ENCODE measurements at regions not wholly inside any gene's neighbourhood (a gene's known extent, or its start where the extent isn't known, plus 50 kb on each side); places are given as distances from the start of the nearest gene placed in this dataset.
"Not testable (repeated sequence)": the region's sequence is repeated elsewhere in the genome, so short reads cannot be mapped to it uniquely, and the experiment has no call there.

DNA sequence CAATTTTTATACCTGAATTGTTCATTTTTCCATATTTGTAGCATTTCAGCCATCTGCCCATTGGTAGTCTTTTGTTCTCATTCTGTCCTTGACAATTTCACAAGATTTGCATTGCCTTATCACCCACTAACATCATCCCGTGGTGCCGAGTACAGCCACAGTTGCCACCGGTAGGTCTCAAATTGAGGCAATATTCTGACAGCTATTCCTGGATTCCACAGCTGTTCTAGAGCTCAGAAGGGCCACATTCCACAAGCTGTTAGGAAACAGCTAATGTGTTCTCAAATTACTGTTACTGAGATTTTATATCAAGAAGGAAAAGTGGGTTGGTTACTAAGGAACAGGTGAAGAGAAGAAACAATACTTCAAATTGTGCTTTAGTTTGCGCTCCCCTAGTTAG, 178.8 kb downstream of the RPRM start:
- no peak for DNase-seq

DNA sequence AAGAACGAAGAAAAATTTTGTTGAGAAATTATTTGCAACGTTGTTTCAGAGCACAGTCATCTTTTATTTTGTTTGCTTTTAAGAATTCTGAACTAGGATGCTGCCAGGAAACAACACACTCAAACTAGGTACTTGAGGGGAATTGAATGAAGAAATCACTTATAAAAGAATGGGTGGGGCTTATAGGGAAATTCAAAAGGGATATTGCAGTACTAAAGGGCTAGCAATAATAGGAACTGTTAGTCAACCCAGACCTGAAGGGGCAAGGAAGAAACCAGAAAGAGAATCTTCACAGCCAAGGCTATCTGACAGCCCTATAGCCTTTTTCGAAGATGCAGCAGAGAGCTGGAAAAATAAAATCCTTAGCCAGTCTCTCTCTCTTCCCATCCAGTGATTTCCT, 179.3 kb downstream of the RPRM start:
- no peak for DNase-seq

DNA sequence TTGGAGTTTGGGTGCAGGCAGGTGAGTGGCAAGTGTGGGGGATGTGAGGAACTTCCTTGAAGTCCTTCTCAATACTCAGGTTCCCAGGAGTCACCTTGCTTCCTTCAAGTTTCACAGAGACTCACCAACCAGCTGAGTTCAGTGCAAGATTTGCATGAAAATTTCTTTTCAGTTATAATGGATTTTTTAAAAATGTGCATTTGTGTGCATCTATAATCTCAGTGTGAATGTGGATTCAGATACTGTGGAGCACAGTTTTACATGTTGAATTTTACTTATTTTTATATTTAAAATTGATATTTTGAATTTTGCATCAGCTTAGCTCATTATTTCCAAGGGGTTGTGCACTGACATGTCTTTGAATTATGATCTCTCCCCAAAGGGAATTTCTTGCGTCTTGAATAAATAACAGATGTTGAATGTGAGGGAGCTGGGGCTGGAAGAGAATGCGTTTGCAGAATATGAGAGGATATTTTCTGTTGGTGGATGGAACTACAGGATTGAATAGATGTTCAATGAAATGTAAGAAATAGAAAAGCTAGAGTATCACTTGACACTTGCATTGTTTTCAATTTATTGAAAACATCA, 184.3 kb downstream of the RPRM start:
- no peak for DNase-seq

DNA sequence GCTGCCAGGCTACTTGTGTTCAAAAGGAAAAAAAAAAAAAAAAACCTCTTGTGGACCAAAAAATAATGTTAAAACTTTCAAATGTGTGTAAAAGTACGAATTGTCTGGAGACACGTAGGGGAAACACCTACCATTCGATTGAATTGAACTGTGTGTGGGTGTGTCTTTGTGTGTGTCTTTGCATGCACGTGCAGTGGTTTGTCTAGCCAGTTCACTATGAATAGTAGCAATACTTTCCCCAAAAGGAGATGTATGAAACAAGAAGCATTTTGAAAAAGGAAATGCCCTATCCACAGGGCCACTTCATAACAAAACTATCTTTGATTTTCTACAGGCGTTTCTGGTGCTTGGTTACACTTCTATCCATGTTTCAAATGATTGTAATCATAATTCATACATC, 186.8 kb downstream of the RPRM start:
- no peak for DNase-seq

DNA sequence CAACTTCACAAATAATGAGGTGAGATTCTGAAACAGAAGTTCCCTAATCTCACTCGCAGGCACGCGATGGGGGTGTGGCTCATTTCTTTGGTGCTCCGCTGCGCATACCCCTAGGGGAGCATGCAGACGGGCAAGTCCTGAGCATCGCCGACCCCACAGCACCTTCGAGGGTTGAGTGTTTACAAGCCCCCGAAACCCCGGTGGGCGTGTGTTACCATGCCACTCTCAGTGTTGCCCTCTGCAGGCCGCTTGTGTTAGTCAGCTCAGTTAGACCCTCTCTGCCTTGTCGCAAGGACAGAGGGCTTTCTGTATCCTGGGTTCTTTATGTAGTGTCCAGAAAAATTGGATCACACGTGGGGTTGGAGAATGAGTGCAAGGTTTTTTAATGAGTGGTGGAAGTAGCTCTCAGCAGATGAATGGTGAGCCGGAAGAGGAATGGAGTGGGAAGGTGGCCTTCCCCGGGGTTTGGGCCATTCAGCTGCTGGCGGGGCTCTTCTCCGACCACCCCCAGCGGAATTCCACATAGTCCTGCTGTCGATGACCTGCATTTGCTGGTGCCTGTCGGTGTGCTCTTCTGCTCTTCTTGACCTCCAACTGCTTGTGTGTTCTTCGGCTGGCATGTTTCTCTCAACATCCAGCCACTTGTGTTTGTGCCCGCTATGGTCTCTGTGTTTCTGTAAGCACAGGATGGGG, 191.3 kb downstream of the RPRM start:
- peak; percentile 4 for DNase-seq

DNA sequence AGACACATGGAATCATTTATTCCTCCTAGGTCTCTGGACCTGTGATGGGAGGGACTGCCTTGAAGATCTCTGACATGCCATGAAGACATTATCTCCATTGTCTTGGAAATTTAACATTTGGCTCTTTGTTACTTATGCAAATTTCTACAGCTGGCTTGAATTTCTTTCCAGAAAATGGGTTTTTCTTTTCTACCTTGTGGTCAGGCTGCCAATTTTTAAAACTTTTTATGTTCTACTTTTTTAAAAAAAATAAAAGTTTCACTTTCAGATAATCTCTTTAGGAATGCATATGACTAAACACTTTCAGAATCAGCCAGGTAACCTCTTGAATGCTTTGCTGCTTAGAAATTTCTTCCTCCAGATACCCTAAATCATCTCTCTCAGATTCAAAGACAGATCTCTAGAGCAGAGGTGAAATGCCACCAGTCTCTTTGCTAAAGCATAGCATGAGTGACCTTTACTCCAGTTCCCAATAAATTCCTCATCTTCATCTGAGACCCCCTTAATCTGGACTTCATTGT, 209.6 kb downstream of the RPRM start:
- DNase-seq, result no peak

DNA sequence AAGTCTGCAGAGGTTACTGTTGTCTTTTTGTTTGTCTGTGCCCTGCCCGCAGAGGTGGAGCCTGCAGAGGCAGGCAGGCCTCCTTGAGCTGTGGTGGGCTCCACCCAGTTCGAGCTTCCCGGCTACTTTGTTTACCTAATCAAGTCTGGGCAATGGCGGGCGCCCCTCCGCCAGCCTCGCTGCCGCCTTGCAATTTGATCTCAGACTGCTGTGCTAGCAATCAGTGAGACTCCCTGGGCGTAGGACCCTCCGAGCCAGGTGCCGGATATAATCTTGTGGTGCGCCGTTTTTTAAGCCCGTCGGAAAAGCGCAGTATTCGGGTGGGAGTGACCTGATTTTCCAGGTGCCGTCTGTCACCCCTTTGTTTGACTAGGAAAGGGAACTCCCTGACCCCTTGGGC, 221.7 kb downstream of the RPRM start:
- DNase-seq, result not testable (repeated sequence)

DNA sequence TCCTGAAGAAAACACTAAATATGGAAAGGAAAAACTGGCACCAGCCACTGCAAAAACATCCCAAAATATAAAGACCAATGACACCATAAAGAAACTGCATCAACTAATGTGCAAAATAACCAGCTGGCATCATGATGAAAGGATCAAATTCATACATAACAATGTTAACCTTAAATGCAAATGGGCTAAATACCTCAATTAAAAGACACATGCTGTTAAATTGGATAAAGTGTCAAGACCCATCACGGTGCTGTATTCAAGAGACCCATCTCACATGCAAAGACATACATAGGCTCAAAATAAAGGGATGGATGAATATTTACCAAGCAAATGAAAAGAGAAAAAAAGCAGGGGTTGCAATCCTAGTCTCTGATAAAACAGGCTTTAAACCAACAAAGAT, 231.9 kb downstream of the RPRM start:
- DNase-seq, result not testable (repeated sequence)

DNA sequence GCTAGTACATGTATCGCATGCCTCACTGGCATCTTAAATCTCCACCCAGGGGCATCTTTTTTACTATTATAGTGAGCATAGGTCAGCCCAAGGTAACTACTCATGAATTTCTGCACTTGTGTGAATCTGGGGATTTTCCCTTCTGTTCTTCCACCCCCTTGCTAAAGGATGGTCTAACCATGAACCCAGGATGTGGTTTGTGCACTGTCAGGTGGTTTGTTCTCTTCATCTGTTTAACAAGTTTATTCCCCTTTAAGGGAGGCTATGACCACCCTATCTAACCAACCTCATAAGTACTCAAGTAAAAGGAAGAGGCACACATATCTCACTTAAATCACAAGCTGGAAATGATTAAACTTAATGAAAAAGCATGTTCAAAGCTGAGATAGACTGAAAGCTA, 243.0 kb downstream of the RPRM start:
- peak; percentile 41 for DNase-seq

DNA sequence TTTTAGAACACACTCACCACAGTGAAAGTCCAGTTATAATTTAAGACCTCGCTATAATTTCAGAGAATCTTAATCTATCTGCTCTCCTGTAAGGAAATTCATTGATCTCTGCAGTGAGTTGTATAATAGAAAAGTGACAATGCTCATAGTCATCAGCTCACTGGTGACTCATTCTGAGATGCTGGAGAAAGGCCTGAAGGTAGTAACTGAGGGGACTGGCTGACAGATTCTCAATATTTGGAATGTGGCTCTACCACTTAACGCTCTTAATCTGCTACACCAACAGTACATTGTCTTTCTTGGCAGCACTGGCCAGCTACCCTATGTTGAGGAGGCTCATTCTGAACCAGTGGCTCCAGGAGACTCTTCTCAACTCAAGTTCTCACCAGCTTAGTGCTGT, 246.1 kb downstream of the RPRM start:
- DNase-seq, result no peak

DNA sequence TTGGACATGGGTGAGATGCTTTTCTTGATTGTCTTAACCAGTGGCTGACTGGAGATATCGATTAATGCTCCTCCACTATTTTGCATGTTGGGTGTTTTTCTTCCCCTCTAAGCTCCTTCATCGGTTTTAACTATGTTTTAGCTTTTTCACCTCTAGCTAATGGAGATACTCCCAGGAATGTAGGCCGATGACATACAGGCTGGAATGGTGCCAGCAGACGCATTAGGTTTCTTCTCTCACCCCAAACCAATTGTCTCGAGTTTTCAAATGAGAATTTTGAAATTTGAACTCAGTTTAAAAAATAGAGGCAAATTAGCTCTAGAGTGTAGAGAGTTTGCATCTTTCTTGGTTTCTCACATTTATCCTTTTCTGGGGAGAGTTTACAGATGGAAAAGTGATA, 247.6 kb downstream of the RPRM start:
- DNase-seq, result no peak

DNA sequence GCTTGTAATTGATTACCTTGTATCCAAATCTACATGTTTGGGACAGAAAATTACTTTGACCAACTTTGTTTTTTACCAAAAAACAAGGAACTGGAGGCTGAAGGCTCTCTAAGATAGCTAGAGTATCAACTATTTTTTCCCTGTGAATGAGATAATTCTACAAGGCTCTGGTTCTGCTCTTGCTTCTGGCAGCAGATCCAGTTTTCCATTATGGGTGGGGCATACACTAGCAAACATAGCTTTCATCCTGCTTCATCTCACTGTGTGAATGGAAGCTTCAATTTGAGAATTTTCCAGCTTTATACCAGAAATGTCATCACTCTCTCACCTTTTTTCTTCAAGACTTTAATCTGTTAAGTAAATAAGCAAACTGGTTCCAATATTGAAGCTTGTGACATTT, 249.7 kb downstream of the RPRM start:
- no peak for DNase-seq

DNA sequence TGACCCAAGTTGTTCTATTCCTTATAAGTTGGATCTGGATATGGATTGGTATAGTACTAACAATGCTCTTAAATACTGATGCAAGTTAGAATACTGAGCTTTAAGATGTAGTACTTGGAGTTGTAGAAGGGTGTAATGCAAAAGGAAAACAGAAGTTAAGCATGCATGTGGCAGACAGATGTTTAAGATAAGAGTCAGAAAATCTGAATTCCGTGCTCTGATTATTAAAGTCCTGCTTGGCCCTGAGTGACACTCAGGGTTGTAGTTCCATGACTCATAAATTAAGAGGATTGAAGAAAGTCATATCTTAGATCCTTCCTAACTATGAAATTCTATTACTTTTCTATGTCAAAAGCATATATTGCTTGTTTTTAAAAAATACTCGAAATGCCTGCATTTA, 250.6 kb downstream of the RPRM start:
- DNase-seq, result no peak

DNA sequence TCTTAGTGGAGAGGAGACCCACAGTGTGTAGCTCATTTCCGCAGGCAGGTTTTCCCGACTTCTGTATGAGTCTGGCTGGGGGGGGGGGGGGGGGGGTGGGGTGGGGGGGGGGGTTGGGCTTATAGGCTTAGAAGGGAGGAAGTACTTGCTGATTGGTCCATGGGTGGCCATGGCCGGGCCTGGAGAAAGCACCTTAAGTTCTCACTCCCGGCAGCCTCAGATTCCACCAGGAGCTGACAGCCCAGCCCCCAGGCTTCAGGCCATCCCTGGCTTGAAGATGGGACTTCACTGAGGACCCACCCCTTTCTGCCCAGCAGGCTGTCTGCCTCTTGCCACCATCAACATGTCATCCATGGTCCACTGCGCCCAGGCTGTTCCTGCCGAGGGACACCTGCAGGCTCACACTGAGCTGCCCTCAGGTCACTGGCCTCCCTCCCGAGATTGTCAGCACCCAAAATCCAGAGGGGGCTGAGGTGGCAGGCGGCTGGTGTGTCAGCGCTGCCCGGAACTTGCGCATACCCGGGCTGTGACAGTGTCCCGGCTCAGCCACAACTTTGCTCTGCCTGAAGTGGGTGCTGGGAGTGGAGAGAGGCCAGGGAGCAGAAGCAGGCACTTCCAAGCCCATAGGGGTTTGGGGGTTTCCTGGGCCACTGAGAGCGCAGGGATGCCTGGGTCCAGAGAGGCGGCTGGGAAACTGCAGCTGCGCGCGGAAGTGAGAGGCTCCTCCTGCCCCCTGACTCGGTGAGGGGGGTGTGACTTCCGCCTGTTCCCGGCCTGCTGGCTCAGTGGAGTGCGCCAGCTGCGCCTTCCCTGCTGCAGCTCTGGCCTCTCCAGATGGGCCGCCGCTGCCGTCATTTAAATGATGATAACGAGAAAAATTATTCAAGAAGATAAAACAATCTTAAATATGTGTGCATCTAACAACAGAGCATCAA, 256.1 kb downstream of the RPRM start:
- no peak for DNase-seq

DNA sequence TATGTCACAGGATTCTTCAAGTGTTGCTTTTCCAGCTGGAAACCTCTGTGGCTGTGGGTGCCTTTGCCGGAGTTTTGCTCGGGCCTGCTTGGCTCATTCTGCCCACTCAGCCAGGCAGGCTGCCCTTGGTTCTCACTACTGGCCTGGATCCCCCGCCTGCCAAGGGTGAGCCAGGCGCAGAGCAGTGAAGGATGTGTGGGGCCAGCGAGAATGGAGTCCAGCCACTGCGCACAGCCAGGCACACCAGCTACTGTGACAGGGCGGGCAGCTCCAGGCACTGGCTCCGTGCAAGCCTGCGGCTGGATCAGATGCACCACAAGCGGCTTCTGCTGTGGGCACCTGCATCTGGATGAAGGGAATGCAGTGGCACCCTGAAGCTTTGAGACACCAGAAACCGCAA, 257.1 kb downstream of the RPRM start:
- no peak for DNase-seq

DNA sequence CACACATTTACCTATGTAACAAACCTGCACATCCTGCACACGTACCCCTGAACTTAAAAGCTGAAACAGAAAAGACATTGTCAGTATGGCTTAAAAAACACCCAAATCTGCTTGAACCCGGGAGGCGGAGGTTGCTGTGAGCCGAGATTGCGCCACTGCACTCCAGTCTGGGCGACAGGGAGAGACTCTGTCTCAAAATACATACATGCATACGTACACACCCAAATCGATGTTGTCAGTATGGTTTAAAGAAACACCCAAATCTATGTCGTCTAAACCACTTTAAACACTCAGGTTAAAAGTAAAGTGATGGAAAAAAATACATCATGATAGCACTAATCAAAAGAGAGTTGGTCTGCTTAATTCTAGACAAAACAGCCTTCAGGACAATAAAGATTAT, 257.5 kb downstream of the RPRM start:
- DNase-seq, result no peak

DNA sequence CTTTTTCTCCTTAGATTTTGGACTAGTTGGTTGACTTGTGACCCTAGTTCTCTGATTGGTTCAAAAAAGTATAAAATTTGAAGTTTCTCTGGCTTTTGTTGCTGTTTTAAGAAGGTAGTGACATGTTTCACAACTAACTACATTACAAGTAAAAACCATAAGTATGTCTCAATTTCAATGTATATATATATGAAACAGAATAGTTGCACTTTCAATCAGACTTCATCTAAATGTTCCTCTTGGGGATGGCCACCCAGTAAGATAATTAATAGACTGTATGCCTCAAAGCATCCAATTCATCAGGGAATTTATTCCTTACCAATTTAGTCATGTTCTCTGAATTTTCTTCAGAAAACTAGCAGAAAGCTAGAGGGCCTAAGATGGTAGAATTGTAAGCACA, 259.7 kb downstream of the RPRM start:
- DNase-seq, result no peak

DNA sequence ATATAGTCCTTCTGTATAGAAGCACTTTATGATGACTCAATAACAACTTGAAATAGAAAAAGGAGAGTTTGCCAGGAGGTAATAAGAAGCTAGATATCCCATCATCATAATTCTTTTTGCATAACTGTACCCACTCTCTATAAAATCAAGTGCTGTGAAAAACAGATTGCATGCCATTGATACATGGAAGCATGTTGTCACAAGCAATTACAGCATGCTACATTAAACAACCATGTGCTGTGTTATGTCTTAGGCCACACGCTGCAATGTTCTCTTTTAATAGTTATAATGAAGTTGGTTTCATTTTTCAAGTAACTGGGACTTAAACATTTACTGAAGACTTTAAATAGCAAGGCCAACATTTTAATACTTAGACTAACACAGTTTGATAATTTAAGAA, 264.2 kb downstream of the RPRM start:
- no peak for DNase-seq

DNA sequence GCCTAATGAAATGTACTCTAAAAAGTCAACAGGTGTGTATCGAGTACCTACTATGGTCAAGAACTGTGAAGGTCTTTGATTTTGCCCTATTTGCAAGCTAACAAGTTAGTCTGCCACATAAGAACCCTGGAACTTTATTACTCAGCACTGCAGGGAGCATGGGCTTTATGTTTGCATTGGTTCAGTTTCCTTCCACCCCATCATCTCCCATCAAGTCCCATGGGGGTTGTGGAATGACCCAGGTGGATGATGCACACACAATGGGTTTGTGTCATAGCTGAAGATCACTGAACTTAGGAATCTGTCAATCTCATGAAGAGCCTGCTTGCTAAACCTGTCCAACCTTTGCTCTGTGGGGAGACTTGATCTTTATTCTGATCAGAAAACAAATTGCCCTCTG, 265.5 kb downstream of the RPRM start:
- DNase-seq, result no peak

DNA sequence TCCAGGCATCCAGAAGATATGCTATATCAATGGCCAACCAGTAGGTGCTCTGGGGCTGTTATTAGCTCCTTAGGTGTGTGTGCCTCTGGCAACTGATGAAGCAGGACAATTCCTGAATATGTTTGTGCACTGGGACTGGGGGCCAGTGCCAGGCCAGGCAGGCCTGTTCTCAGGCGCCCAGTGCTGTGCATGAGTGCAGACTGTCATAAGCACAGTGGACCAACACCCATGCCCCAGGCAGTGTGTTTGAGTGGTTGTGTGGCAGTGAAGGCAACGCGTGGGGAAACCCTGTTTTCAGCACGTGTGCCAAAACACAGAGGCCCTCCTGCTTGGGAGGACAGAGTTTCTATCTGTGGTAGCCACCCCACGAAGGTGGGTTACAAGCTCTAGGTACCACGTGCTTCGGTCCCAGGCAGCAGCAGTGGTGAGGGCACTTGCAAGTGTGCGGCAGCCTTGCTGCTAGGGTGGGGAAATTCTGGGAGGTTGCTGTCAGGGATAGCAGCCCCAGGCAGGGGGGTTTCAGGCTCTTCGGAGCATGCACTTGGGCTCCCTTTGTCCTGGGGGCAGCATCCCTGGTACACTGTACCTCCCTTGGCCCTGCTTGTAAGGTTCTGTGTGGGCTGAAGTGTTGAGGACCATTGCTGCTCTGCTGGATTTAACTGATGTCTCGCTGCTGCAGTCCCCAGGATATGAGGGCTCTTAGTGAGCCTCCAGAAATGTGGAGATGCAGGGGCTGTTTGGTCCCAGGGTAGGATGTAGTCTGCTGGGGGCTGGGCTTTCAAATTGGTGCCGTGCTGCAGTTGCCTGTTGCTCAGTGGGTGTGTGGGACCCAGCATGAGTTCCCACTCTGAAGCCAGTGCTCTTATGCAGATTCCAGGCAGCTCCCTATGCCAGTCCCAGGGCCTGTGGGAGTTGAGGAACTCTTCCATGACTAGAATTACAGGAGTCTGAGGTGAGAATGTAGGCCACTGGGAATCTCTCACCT, 280.9 kb downstream of the RPRM start:
- DNase-seq, result no peak

DNA sequence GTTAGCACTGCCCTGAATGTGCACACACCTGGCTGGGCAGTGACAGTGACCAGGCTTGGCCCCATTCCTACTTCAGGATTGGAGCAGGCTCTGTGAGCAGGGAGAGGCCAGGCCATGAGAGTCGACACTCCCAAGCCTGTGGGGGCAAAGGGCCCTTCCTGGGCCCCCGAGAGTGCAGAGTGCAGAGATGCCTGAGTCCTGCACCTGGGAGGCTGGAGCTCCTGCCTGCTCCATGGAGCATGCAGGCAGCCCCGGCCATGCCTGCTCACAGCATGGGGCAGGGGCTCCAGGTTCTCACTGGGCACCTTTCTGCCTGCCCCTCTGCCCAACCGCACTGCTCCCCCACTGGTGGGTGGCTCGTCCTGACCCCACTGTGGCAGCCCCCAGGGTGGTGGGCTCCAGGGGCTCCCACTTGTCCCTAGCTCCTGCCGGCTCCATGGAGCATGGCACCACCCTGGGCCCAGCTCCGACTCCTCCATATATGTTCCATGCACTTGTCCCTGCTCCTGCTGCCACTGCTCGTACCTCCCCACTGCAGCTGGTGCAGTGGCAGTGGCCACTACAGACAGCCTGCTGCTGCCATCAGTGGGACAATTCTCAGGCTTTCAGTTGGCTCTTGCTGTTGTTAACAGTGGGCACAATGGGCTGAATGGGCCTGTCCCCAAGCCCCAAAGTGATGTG, 282.0 kb downstream of the RPRM start:
- DNase-seq, result no peak

DNA sequence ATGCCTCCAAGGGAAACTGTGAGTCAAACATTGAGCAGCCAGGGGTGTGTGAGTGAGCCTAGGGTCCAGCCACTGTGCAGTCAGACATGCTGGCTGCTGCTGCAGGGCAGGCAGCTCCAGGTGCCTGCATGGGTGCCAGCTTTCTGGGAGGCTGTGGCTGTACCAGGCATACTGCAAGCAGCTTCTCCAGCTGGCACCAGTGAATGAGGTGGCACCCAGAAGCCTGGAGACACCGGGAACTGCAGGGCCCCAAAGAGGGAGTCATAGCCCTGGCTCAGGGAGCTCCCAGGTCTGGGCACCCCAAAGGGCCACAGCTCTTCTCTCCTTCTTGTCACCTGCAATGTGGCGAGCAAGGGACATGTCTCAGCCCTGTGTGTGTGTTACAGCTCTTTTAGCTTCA, 283.2 kb downstream of the RPRM start:
- DNase-seq, result no peak

Measured in CD4-positive, alpha-beta T cell treated with Interleukin-12 subunit alpha and Interleukin-12 subunit beta, for 1 hour (primary cell).